Stimulated activated naive CD8-positive, alpha-beta T cell treated with anti-CD3 and anti-CD28 coated beads, Interleukin-15, amount 100 ng/mL, for 72 hours (primary cell): ENCODE measurements at regions not wholly inside any gene's neighbourhood (a gene's known extent, or its start where the extent isn't known, plus 50 kb on each side); places are given as distances from the start of the nearest gene placed in this dataset.

ENCODE experiments used
- ATAC-seq: fragments of 150-1000 bp; cut with Tn5 transposase; 2 replicates; pipeline ENCODE4 v1.10.0; 2021; ENCODE audit warnings: mild to moderate bottlenecking, moderate library complexity
- DNase-seq, 2 donors: peaks; one replicate each; pipeline ENCODE4 v3.0.0; 2021 to 2022
- H3K27ac Mint-ChIP-seq, 2 donors: one replicate each; pipeline ENCODE4 v1.8.0; 2022; ENCODE audit warnings: mild to moderate bottlenecking in 2 of 2, mixed read lengths in 2 of 2, moderate library complexity in 2 of 2
- H3K27me3 Mint-ChIP-seq: one replicate; pipeline ENCODE4 v1.8.0; 2022; ENCODE audit warnings: mixed read lengths
- H3K4me1 Mint-ChIP-seq: one replicate; pipeline ENCODE4 v1.8.0; 2022; ENCODE audit warnings: mild to moderate bottlenecking, mixed read lengths
- H3K4me3 Mint-ChIP-seq, 2 donors: one replicate each; pipeline ENCODE4 v1.8.0; 2022; ENCODE audit warnings: mild to moderate bottlenecking in 2 of 2, mixed read lengths in 2 of 2, moderate library complexity in 1 of 2
- H3K9me3 Mint-ChIP-seq, 2 donors: one replicate each; pipeline ENCODE4 v1.8.0; 2022; ENCODE audit warnings: mixed read lengths in 2 of 2

GRCh38 chr1:62370594-62370993, 51.4 kb upstream of the KANK4 start:
- no peak overlapping the region for H3K4me3 Mint-ChIP-seq
- ATAC-seq (no peak), DNase-seq (no peak)
- H3K27ac Mint-ChIP-seq: no peak overlapping the region
- H3K4me1 Mint-ChIP-seq: no peaks in the 10 kb centered on the region
- no peaks in the 10 kb centered on the region for H3K9me3 Mint-ChIP-seq
- H3K27me3 Mint-ChIP-seq: peaks cover 16% of the 10 kb centered on the region

- ATAC-seq: no peak
- Mint-ChIP-seq H3K27ac (no peak overlapping the region), H3K4me1 (no peaks in the 10 kb centered on the region)
Measured at GRCh38 chr1:62371375-62371774, 52.1 kb upstream of the KANK4 start.

GRCh38 chr1:62373221-62373620, 54.0 kb upstream of the KANK4 start:
- H3K9me3 Mint-ChIP-seq: no peaks in the 10 kb centered on the region

More at GRCh38 chr1:62371375-62371774, 52.1 kb upstream of the KANK4 start:
- Mint-ChIP-seq H3K9me3 (no peaks in the 10 kb centered on the region), H3K4me3 (no peak overlapping the region), H3K27me3 (peaks cover 16% of the 10 kb centered on the region)
- DNase-seq: no peak

GRCh38 chr1:62377043-62377562, 57.9 kb upstream of the KANK4 start:
- H3K4me1 Mint-ChIP-seq: no peaks in the 10 kb centered on the region
- no peaks in the 10 kb centered on the region for H3K27me3 Mint-ChIP-seq
- DNase-seq (no peak), ATAC-seq (no peak)
- no peaks in the 10 kb centered on the region for H3K9me3 Mint-ChIP-seq
- H3K27ac Mint-ChIP-seq: no peak overlapping the region
- H3K4me3 Mint-ChIP-seq: no peak overlapping the region

More at GRCh38 chr1:62373221-62373620, 54.0 kb upstream of the KANK4 start:
- H3K27ac Mint-ChIP-seq: no peak overlapping the region
- no peaks in the 10 kb centered on the region for H3K4me1 Mint-ChIP-seq
- H3K27me3 Mint-ChIP-seq: peaks cover 12% of the 10 kb centered on the region
- ATAC-seq (no peak), DNase-seq (no peak)
- H3K4me3 Mint-ChIP-seq: no peak overlapping the region

GRCh38 chr1:62380181-62380580, 56.7 kb upstream of the USP1 start:
- ATAC-seq: no peak
- H3K4me3 Mint-ChIP-seq: no peak overlapping the region

GRCh38 chr1:62381831-62382657, 54.8 kb upstream of the USP1 start:
- H3K27me3 Mint-ChIP-seq: peaks cover under 1% of the 10 kb centered on the region
- DNase-seq: no peak
- ATAC-seq: no peak
- H3K4me3 Mint-ChIP-seq: no peak overlapping the region
- no peaks in the 10 kb centered on the region for H3K4me1 Mint-ChIP-seq
- no peak overlapping the region for H3K27ac Mint-ChIP-seq
- H3K9me3 Mint-ChIP-seq: no peaks in the 10 kb centered on the region

More at GRCh38 chr1:62380181-62380580, 56.7 kb upstream of the USP1 start:
- Mint-ChIP-seq H3K9me3 (no peaks in the 10 kb centered on the region), H3K27ac (no peak overlapping the region), H3K4me1 (no peaks in the 10 kb centered on the region), H3K27me3 (no peaks in the 10 kb centered on the region)
- DNase-seq: no peak

GRCh38 chr1:62382658-62382955, 54.2 kb upstream of the USP1 start:
- no peaks in the 10 kb centered on the region for H3K9me3 Mint-ChIP-seq
- ATAC-seq (no peak), DNase-seq (no peak)
- H3K27ac Mint-ChIP-seq: no peak overlapping the region
- H3K4me1 Mint-ChIP-seq: no peaks in the 10 kb centered on the region
- H3K4me3 Mint-ChIP-seq: no peak overlapping the region
- peaks cover 6% of the 10 kb centered on the region for H3K27me3 Mint-ChIP-seq

- no peak overlapping the region for H3K4me3 Mint-ChIP-seq
- no peaks in the 10 kb centered on the region for H3K4me1 Mint-ChIP-seq
- DNase-seq (no peak), ATAC-seq (no peak)
- H3K9me3 Mint-ChIP-seq: no peaks in the 10 kb centered on the region
- H3K27ac Mint-ChIP-seq: peak overlapping the region in 1 of 2 donors; percentile 55
- H3K27me3 Mint-ChIP-seq: peaks cover 8% of the 10 kb centered on the region
Measured at GRCh38 chr1:62384276-62385005, 52.4 kb upstream of the USP1 start.

GRCh38 chr1:62385923-62386322, 50.9 kb upstream of the USP1 start:
- ATAC-seq (no peak), DNase-seq (no peak)
- H3K27ac Mint-ChIP-seq: no peak overlapping the region
- no peak overlapping the region for H3K4me3 Mint-ChIP-seq
- H3K27me3 Mint-ChIP-seq: peaks cover 8% of the 10 kb centered on the region
- H3K9me3 Mint-ChIP-seq: no peaks in the 10 kb centered on the region
- H3K4me1 Mint-ChIP-seq: no peaks in the 10 kb centered on the region

GRCh38 chr1:62386351-62387121, 50.3 kb upstream of the USP1 start:
- Mint-ChIP-seq H3K27me3 (peaks cover 8% of the 10 kb centered on the region), H3K9me3 (no peaks in the 10 kb centered on the region), H3K27ac (no peak overlapping the region), H3K4me3 (no peak overlapping the region), H3K4me1 (no peaks in the 10 kb centered on the region)
- no peak for DNase-seq
- ATAC-seq: no peak
